ENCODE measurements at regions not wholly inside any gene's neighbourhood (a gene's known extent, or its start where the extent isn't known, plus 50 kb on each side); places are given as distances from the start of the nearest gene placed in this dataset.

DNA sequence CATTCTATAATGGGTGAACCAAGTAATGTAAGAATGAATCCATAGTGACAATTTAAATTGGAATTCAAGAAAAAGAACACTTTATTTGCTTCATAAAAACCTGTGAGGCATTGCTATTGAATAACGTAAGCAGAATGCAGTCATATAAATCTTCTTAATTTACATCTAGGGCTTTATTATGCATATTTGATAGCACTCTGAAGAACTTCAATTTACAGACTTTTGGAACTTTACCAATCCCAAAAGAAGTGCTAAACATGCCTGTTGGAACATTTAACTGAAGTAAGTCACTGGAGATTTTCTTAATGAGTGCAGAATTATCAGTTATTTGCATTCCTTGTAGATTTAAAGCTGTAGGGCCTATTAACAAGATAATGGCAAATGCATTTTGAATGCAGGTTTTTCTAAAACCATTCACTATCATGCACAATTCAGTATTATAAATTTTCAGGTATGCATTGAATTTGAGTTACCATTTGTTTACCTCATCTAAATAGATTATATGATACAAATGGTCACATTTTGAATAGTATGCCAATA is 1181.2 kb downstream of the ARAP2 start:
- TF ChIP-seq, protein P1, sequence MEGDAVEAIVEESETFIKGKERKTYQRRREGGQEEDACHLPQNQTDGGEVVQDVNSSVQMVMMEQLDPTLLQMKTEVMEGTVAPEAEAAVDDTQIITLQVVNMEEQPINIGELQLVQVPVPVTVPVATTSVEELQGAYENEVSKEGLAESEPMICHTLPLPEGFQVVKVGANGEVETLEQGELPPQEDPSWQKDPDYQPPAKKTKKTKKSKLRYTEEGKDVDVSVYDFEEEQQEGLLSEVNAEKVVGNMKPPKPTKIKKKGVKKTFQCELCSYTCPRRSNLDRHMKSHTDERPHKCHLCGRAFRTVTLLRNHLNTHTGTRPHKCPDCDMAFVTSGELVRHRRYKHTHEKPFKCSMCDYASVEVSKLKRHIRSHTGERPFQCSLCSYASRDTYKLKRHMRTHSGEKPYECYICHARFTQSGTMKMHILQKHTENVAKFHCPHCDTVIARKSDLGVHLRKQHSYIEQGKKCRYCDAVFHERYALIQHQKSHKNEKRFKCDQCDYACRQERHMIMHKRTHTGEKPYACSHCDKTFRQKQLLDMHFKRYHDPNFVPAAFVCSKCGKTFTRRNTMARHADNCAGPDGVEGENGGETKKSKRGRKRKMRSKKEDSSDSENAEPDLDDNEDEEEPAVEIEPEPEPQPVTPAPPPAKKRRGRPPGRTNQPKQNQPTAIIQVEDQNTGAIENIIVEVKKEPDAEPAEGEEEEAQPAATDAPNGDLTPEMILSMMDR (conservative IDR thresholded peaks at IDR 0.05; ENCODE audit: low read depth, low read length): no peak
- DNase-seq (ENCODE audit: low read depth): no peak
- no peak overlapping the region for H3K4me3 ChIP-seq (ENCODE audit: low read length)

DNA sequence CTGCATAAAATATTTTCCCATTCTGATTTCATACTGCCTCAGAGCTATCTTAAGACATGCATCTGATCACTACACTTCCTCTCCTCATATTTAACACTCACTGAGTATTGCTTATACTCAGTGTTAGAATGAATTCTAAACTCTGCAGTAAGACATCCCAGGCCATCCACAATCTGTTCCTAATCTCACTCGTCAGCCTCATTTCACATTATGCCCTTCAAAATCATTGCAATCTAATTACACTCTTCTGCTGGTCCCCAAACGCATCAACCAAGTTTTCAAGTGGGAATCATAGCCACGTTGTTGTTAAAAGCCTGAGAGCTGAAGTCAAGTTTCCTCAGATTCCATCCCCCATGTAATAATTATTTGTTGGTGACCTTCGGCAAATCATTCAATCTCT is 1177.9 kb downstream of the ARAP2 start:
- TF ChIP-seq, protein P1 (conservative IDR thresholded peaks at IDR 0.05; ENCODE audit: low read depth, low read length): no peak
- DNase-seq (ENCODE audit: low read depth): no peak
- H3K4me3 ChIP-seq (ENCODE audit: low read length): no peak overlapping the region

DNA sequence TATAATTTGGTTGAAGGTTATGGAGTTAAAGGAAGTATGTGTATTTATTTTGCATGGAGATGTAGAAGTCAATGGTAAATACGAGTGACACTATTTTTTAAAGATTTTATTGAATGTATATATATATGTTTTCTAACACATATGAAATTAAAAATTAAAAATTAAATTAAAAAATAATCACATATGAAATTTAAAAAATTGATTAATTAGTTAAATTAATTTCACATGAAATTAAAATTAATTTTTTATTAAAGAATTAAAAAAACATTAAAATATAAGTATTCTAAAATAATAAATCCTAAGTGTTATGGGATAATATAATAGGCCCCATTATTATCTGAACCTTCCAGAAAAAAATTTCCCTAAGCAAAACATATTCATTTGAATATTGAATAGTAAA is 1163.5 kb downstream of the ARAP2 start:
- DNase-seq (ENCODE audit: low read depth): no peak
- H3K4me3 ChIP-seq (ENCODE audit: low read length): no peak overlapping the region
- TF ChIP-seq, protein P1 (conservative IDR thresholded peaks at IDR 0.05; ENCODE audit: low read depth, low read length): no peak

DNA sequence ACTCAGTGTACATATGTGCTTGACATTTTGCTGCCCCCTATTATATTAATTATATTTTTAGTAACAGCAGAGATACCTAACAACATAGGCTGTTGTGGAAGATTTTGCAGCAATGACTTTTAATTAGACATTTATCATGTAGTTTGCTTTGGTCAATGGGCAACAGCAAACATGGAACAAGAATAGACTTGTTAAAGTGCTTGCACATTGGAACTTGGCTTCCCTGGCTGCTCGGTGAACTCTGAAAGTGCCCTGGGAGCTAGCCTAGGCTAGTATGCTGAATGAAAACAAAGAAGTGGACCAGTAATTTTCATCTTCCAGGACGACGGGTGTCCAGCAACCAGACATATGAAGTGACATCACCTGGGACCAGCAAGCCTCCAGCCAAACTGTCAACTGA is 1157.1 kb downstream of the ARAP2 start:
- TF ChIP-seq, protein P1 (conservative IDR thresholded peaks at IDR 0.05; ENCODE audit: low read depth, low read length): no peak
- H3K4me3 ChIP-seq (ENCODE audit: low read length): no peak overlapping the region
- DNase-seq (ENCODE audit: low read depth): no peak

DNA sequence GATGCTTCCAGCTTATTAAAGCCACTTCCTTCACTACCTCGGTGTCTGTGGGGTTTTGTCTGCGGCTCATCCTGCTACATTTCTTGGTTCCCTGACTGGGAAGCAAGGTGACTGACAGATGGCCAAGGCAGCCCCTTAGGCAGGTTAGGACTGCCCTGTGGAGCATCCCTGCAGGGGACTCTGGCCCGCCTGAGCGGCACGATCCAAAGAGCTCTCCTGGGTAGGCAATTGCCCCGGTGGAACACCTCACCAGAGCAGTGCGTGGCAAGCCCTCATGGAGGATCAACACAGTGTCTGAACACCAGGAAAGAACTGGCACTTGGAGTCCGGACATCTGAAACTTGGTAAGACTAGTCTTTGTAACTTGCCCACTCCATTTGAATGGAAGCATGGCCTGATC is 1143.4 kb downstream of the ARAP2 start:
- TF ChIP-seq, protein P1 (conservative IDR thresholded peaks at IDR 0.05; ENCODE audit: low read depth, low read length): no peak
- H3K4me3 ChIP-seq (ENCODE audit: low read length): no peak overlapping the region
- no peak for DNase-seq (ENCODE audit: low read depth)

DNA sequence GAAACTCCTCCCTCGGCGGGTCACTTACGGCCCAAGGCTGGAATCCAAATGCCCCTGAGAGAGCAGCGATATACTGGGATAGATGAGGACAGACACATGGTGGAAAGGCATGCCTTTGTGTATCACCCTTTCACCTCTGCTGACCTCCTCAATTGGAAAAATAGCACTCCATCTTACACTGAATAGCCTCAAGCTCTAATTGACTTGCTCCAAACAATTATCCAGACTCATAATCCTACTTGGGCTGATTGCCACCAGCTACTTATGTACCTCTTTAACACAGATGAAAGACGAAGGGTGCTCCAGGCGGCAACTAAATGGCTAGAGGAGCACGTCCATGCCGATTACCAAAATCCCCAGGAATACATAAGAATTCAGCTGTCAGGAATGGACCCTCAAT is 1142.2 kb downstream of the ARAP2 start:
- peak; percentile 97 for DNase-seq (ENCODE audit: low read depth)
- TF ChIP-seq, protein P1 (conservative IDR thresholded peaks at IDR 0.05; ENCODE audit: low read depth, low read length): no peak
- H3K4me3 ChIP-seq (ENCODE audit: low read length): no peak overlapping the region

DNA sequence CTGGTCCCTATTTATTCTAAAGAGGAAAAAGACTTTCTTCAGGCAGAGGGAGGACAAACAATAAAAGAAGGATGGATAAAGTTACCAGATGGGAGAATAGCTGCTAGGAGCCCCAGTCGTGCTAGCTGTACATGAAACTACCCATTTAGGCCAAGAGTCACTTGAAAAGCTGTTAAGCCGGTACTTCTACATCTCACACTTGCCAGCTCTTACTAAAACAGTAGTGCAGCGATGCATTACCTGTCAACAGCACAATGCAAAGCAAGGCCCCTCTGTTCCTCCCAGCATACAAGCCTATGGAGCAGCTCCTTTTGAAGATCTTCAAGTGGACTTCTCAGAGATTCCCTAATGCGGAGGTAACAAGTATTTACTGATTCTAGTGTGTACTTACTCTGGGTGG is 1138.8 kb downstream of the ARAP2 start:
- TF ChIP-seq, protein P1 (conservative IDR thresholded peaks at IDR 0.05; ENCODE audit: low read depth, low read length): no peak
- DNase-seq (ENCODE audit: low read depth): no peak
- no peak overlapping the region for H3K4me3 ChIP-seq (ENCODE audit: low read length)

Measured in retinal pigment epithelial cell (primary cell).